B cell (primary cell): ENCODE measurements at regions not wholly inside any gene's neighbourhood (a gene's known extent, or its start where the extent isn't known, plus 50 kb on each side); places are given as distances from the start of the nearest gene placed in this dataset.

ENCODE experiments used
- ATAC-seq: fragments of 200-7000 bp; cut with Tn5 transposase; one replicate; pipeline ENCODE4 v1.10.0; 2021; ENCODE audit warnings: low read depth, mild to moderate bottlenecking, moderate number of reproducible peaks, moderate library complexity
- CTCF ChIA-PET: fragments of 350-600 bp; sonication (Branson Sonifier 250); formaldehyde crosslinking; loops from one replicate; lab custom pipeline; 2021; ENCODE audit warnings: antibody characterized with exemption, inconsistent platforms; lab: Charles Lee
- POLR2A ChIA-PET: fragments of 350-600 bp; sonication (Branson Sonifier 250); formaldehyde crosslinking; loops from one replicate; lab custom pipeline; 2021; ENCODE audit warnings: antibody characterized with exemption; lab: Charles Lee
- DNase-seq: peaks from one replicate; pipeline ENCODE4 v3.0.0; 2013
- H2AFZ ChIP-seq: 2 replicates; pipeline ENCODE4 v1.6.1; 2012; ENCODE audit warnings: mild to moderate bottlenecking, low read depth, low read length; ENCODE audit not compliant: insufficient read depth, poor library complexity, severe bottlenecking
- H3K27ac ChIP-seq, 2 donors: 1 replicate in 1 of 2; 2 replicates in 1 of 2; pipeline ENCODE4 v1.5.1; 2012 to 2013; ENCODE audit warnings: low read length in 2 of 2, mild to moderate bottlenecking in 2 of 2, moderate library complexity in 1 of 2
- H3K27me3 ChIP-seq, 4 experiments: fragments of 200-600 bp in 1 of 4; sonication (generic) in 1 of 4; replicated peaks in 1 of 4; 1 replicate in 2 of 4; 2 replicates in 2 of 4; pipeline versions ENCODE4 v1.6.1 to v1.7.0; 2013 to 2016; ENCODE audit warnings: low read length in 3 of 4, mild to moderate bottlenecking in 2 of 4, mixed read lengths in 1 of 4, moderate library complexity in 1 of 4; ENCODE audit not compliant: insufficient read depth in 4 of 4, control insufficient read depth in 3 of 4; ENCODE audit errors: control extremely low read depth in 1 of 4
- H3K36me3 ChIP-seq, 2 experiments: replicated peaks in 1 of 2; 1 replicate in 1 of 2; 2 replicates in 1 of 2; pipeline versions ENCODE4 v1.6.1 to v1.7.1; 2013; ENCODE audit warnings: low read length in 1 of 2; ENCODE audit not compliant: insufficient read depth in 2 of 2, control insufficient read depth in 1 of 2; ENCODE audit errors: control extremely low read depth in 1 of 2, extremely low read depth in 1 of 2
- H3K4me1 ChIP-seq, 2 donors: fragments of 200-600 bp in 1 of 2; sonication (generic) in 1 of 2; 1 replicate in 1 of 2; 2 replicates in 1 of 2; pipeline versions ENCODE4 v1.5.1 to v1.6.1; 2013 to 2017; ENCODE audit warnings: low read length in 2 of 2; ENCODE audit not compliant: control insufficient read depth in 2 of 2, insufficient read depth in 2 of 2
- H3K4me2 ChIP-seq: replicated peaks from 2 replicates; pipeline ENCODE3; 2012; ENCODE audit warnings: mild to moderate bottlenecking, low read depth, low read length; ENCODE audit not compliant: poor library complexity, severe bottlenecking
- H3K4me3 ChIP-seq, 5 experiments: fragments of 200-600 bp in 1 of 5; sonication (generic) in 1 of 5; 1 replicate in 3 of 5; 2 replicates in 2 of 5; pipeline versions ENCODE4 v1.5.1 to v1.7.0; 2011 to 2016; ENCODE audit warnings: low read length in 4 of 5, mild to moderate bottlenecking in 4 of 5, low read depth in 2 of 5, control low read depth in 1 of 5, moderate library complexity in 1 of 5; ENCODE audit not compliant: insufficient read depth in 1 of 5; ENCODE audit errors: control extremely low read depth in 1 of 5, extremely low read depth in 1 of 5
- H3K79me2 ChIP-seq: fragments of 200-600 bp; sonication (generic); one replicate; pipeline ENCODE4 v1.6.0; 2016; ENCODE audit warnings: low read length; ENCODE audit not compliant: control insufficient read depth, insufficient read depth
- H3K9ac ChIP-seq: fragments of 200-600 bp; sonication (generic); 2 replicates; pipeline ENCODE4 v1.6.1; 2017; ENCODE audit warnings: mild to moderate bottlenecking, low read length, moderate library complexity
- H3K9me3 ChIP-seq, 3 donors: one replicate each; pipeline versions ENCODE4 v1.6.1 to v1.7.1; 2013; ENCODE audit warnings: low read length in 2 of 3; ENCODE audit not compliant: control insufficient read depth in 2 of 3, insufficient read depth in 1 of 3; ENCODE audit errors: control extremely low read depth in 1 of 3
- H4K20me1 ChIP-seq: 2 replicates; pipeline ENCODE4 v1.6.0; 2012; ENCODE audit warnings: mild to moderate bottlenecking, low read length; ENCODE audit not compliant: insufficient read depth, control insufficient read depth, poor library complexity, severe bottlenecking
- H3K27ac Mint-ChIP-seq: one replicate; pipeline ENCODE4 v1.8.0; 2021; ENCODE audit warnings: mixed read lengths
- H3K27me3 Mint-ChIP-seq: one replicate; pipeline ENCODE4 v1.8.0; 2021; ENCODE audit warnings: mixed read lengths
- H3K4me1 Mint-ChIP-seq: one replicate; pipeline ENCODE4 v1.8.0; 2021; ENCODE audit warnings: mixed read lengths
- H3K4me3 Mint-ChIP-seq: one replicate; pipeline ENCODE4 v1.8.0; 2021; ENCODE audit warnings: mixed read lengths
- H3K9me3 Mint-ChIP-seq: one replicate; pipeline ENCODE4 v1.8.0; 2022; ENCODE audit warnings: mixed read lengths; ENCODE audit not compliant: insufficient read depth
- CTCF ChIP-seq: fragments of 200-600 bp; IDR thresholded peaks from one replicate; pipeline ENCODE4 v1.8.0; 2022; ENCODE audit warnings: antibody characterized with exemption, mild to moderate bottlenecking
- EZH2 ChIP-seq: IDR thresholded peaks from 2 replicates; pipeline ENCODE4 v1.6.1; 2012; ENCODE audit warnings: borderline replicate concordance, low read depth, mild to moderate bottlenecking, moderate library complexity, low read length; ENCODE audit not compliant: insufficient read depth, poor library complexity, severe bottlenecking
- WGBS: methylation state at CpG from one replicate; pipeline ENCODE4 v1.1.5; 2013; ENCODE audit warnings: missing lambda C conversion rate; ENCODE audit not compliant: insufficient coverage; 5-methylcytosine and 5-hydroxymethylcytosine counted together
- intact Hi-C: fragments of 100-400 bp; cut with micrococcal nuclease; formaldehyde crosslinking; loops from one replicate; pipeline ENCODE4 v1.10.0; 2022

DNA sequence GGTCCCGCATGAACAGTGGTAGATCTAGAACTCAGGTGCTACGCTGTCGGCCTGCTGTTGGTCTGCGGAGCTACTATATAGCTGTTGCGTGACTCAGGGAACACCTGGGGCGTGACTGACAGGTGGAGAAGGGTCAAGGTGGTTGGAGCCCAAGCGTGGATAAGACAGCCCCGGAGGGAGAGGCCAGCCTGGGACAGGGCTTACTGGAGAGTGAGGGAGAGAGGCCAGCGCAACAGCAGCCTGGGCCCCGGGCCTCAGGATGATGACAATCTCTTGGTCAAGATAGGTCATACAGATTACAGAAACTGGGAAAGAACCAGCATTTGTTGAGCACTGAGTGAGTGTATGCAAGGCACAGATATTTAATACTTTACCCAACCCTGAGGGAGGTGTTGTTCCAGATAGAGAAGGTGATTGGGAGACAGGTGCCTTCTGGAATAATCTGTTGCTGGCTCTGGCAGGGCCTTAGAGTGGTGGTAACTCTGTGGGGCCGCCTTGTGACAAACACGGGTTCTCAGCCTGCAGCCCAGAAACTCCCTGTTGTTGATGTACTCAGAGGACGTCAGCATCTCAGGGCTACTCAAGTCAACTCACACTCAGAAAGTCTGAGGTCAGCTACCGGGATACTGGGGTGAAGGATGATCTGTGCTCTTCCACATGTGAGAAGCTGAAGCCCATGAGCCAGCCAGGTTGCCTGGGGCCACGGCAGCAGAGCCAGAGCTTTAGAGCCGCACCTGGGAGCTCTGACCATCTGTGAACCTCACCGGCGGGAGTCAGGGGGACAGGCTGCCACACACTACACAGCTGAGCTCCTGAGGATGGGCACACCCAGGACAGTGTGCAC, 265.4 kb upstream of the HES1 start:
- peaks cover 72% of the 10 kb centered on the region for H3K4me1 Mint-ChIP-seq
- DNase-seq, result peak; percentile 24
- H3K4me3 Mint-ChIP-seq, result peak overlapping the region; percentile 58
- Histone ChIP-seq H4K20me1 (no peaks in the 10 kb centered on the region), H3K9ac (no peak overlapping the region), H3K4me3 (no peak overlapping the region), H3K27me3 (no peaks in the 10 kb centered on the region), H3K27ac (no peak overlapping the region), H3K4me1 (peaks cover 61 to 66% of the 10 kb centered on the region in 2 donors), H3K36me3 (no peaks in the 10 kb centered on the region), H3K9me3 (peaks cover 0 to 4% (median 0%) of the 10 kb centered on the region in 3 donors), H3K79me2 (no peaks in the 10 kb centered on the region), H2AFZ (no peak overlapping the region), H3K4me2 (peak overlapping the region; percentile 76)
- ChIA-PET POLR2A (no interaction called here), CTCF (interaction anchor here (1.1 to 1.5 kb wide), 2 partner anchors 29 to 268 kb away, joined by 3 read pairs; no protein-coding TSS in a partner anchor)
- TF ChIP-seq CTCF, result no peak
- TF ChIP-seq EZH2, result no peak
- H3K27me3 Mint-ChIP-seq, result no peaks in the 10 kb centered on the region
- no peaks in the 10 kb centered on the region for H3K9me3 Mint-ChIP-seq
- intact Hi-C loops, result loop anchor here (10.0 kb wide), 1 partner anchor 434 kb away; no protein-coding TSS in a partner anchor
- peak overlapping the region; percentile 11 for H3K27ac Mint-ChIP-seq
- WGBS, result 70% methylated on average over 16 of the region's 18 CpGs
- no peak for ATAC-seq

- Histone ChIP-seq H3K27ac (no peak overlapping the region), H3K79me2 (no peaks in the 10 kb centered on the region), H4K20me1 (no peaks in the 10 kb centered on the region), H3K4me3 (no peak overlapping the region), H3K4me1 (peaks cover 56 to 60% of the 10 kb centered on the region in 2 donors), H3K36me3 (no peaks in the 10 kb centered on the region), H3K27me3 (no peaks in the 10 kb centered on the region), H3K9ac (no peak overlapping the region), H2AFZ (no peak overlapping the region), H3K4me2 (no peak overlapping the region), H3K9me3 (peaks cover 0 to 4% (median 0%) of the 10 kb centered on the region in 3 donors)
- WGBS, result 45% methylated on average over 2 of the region's 3 CpGs
- ChIA-PET CTCF (interaction anchor here (1.1 kb wide), 1 partner anchor 29 kb away, joined by 3 read pairs; no protein-coding TSS in a partner anchor), POLR2A (no interaction called here)
- Mint-ChIP-seq H3K4me1 (peaks cover 67% of the 10 kb centered on the region), H3K9me3 (no peaks in the 10 kb centered on the region), H3K27ac (peak overlapping the region; percentile 11), H3K4me3 (no peak overlapping the region), H3K27me3 (no peaks in the 10 kb centered on the region)
- ATAC-seq (no peak), DNase-seq (no peak)
- intact Hi-C loops, result loop anchor here (10.0 kb wide), 1 partner anchor 434 kb away; no protein-coding TSS in a partner anchor
- no peak for TF ChIP-seq EZH2
- no peak for TF ChIP-seq CTCF
Measured at GRCh38 chr3:193871220-193871485, 264.8 kb upstream of the HES1 start.
